Adrenal gland (tissue), 5 donors: ENCODE measurements at regions not wholly inside any gene's neighbourhood (a gene's known extent, or its start where the extent isn't known, plus 50 kb on each side); places are given as distances from the start of the nearest gene placed in this dataset.

Experiments
- CTCF ChIP-seq, 6 experiments: fragments of 450-650 bp in 4 of 6; fragments of 200-600 bp in 2 of 6; sonication (generic) in 1 of 6; IDR thresholded peaks; 1 replicate in 5 of 6; 2 replicates in 1 of 6; pipeline versions ENCODE4 v1.5.1 to v1.8.0; 2016 to 2021; ENCODE audit warnings: antibody characterized with exemption in 6 of 6, mild to moderate bottlenecking in 2 of 6, moderate library complexity in 1 of 6
- POLR2A ChIP-seq, 2 donors: fragments of 450-650 bp; IDR thresholded peaks; one replicate each; pipeline ENCODE4 v1.6.1; 2017; ENCODE audit warnings: antibody characterized with exemption in 2 of 2, mild to moderate bottlenecking in 2 of 2, moderate library complexity in 1 of 2
- donor health status: DM: no; HTN: no; CAD: no.

- TF ChIP-seq CTCF (IDR thresholded peaks at IDR 0.05) = no peak
- no peak for TF ChIP-seq POLR2A (IDR thresholded peaks at IDR 0.05)
Measured at GRCh38 chr3:111392894-111393398, 149.1 kb upstream of the CD96 start.
